SK-N-SH (cell line): ENCODE measurements at regions not wholly inside any gene's neighbourhood (a gene's known extent, or its start where the extent isn't known, plus 50 kb on each side); places are given as distances from the start of the nearest gene placed in this dataset.

ENCODE experiments used
- CTCF ChIA-PET: fragments of 300-600, 350-600 bp; formaldehyde crosslinking; extraction: SDS; loops from one replicate; lab custom pipeline; 2021; lab: Yijun Ruan, JAX
- POLR2A ChIA-PET: fragments of 350-600 bp; sonication (Branson Sonifier 250); formaldehyde crosslinking; extraction: SDS; loops from one replicate; lab custom pipeline; 2020; ENCODE audit warnings: antibody characterized with exemption, inconsistent platforms; lab: Yijun Ruan, JAX
- DNase-seq: peaks from one replicate; pipeline ENCODE4 v3.0.0; 2012
- H2AFZ ChIP-seq: fragments of 200-600 bp; sonication (generic); 2 replicates; pipeline ENCODE4 v1.8.1; 2016; ENCODE audit warnings: antibody characterized with exemption, mild to moderate bottlenecking, low read depth
- H3F3A ChIP-seq: fragments of 200-600 bp; sonication (generic); replicated peaks from 2 replicates; pipeline ENCODE3; 2016; ENCODE audit warnings: antibody characterized with exemption, mild to moderate bottlenecking; ENCODE audit not compliant: insufficient read depth
- H3K27ac ChIP-seq, 2 experiments: fragments of 200-500 bp in 1 of 2; fragments of 200-600 bp in 1 of 2; sonication (Bioruptor generic) in 1 of 2; sonication (generic), shearing (Covaris generic) in 1 of 2; 2 replicates each; pipeline versions ENCODE4 v1.5.1 to v1.6.1; 2014 to 2016; ENCODE audit warnings: low read depth in 2 of 2, inconsistent platforms in 1 of 2, low read length in 1 of 2, mild to moderate bottlenecking in 1 of 2, mixed read lengths in 1 of 2
- H3K27me3 ChIP-seq: fragments of 200-600 bp; sonication (generic), shearing (Covaris generic); 2 replicates; pipeline ENCODE4 v1.6.1; 2016; ENCODE audit warnings: mixed run types; ENCODE audit not compliant: insufficient read depth
- H3K36me3 ChIP-seq, 2 experiments: fragments of 200-500 bp in 1 of 2; fragments of 200-600 bp in 1 of 2; sonication (Bioruptor generic) in 1 of 2; sonication (generic) in 1 of 2; replicated peaks in 1 of 2; 2 replicates each; pipeline versions ENCODE3 to v1.5.1; 2014 to 2016; ENCODE audit warnings: low read length in 1 of 2, mild to moderate bottlenecking in 1 of 2; ENCODE audit not compliant: insufficient read depth in 2 of 2, control insufficient read depth in 1 of 2
- H3K4me1 ChIP-seq, 2 experiments: fragments of 200-500 bp in 1 of 2; fragments of 200-600 bp in 1 of 2; sonication (Bioruptor generic) in 1 of 2; sonication (generic), shearing (Covaris generic) in 1 of 2; 2 replicates each; pipeline versions ENCODE4 v1.5.1 to v1.6.1; 2014 to 2016; ENCODE audit warnings: low read depth in 1 of 2, low read length in 1 of 2, mixed run types in 1 of 2; ENCODE audit not compliant: insufficient read depth in 2 of 2, control insufficient read depth in 1 of 2
- H3K4me2 ChIP-seq: fragments of 200-600 bp; sonication (generic), shearing (Covaris generic); 2 replicates; pipeline ENCODE4 v1.6.1; 2017; ENCODE audit warnings: mixed run types
- H3K4me3 ChIP-seq, 2 experiments: fragments of 200-500 bp in 1 of 2; fragments of 200-600 bp in 1 of 2; sonication (Bioruptor generic) in 1 of 2; sonication (generic), shearing (Covaris generic) in 1 of 2; 2 replicates each; pipeline versions ENCODE4 v1.5.1 to v1.8.1; 2014 to 2016; ENCODE audit warnings: low read depth in 2 of 2, inconsistent platforms in 1 of 2, low read length in 1 of 2, mild to moderate bottlenecking in 1 of 2, mixed read lengths in 1 of 2, moderate library complexity in 1 of 2
- H3K79me2 ChIP-seq: fragments of 200-600 bp; sonication (generic); 2 replicates; pipeline ENCODE4 v1.8.1; 2017; ENCODE audit warnings: mild to moderate bottlenecking; ENCODE audit not compliant: insufficient read depth
- H3K9ac ChIP-seq: fragments of 200-600 bp; sonication (generic); 2 replicates; pipeline ENCODE4 v1.6.1; 2017; ENCODE audit warnings: mixed run types
- H3K9me2 ChIP-seq: fragments of 200-600 bp; sonication (generic); 2 replicates; pipeline ENCODE4 v1.6.1; 2017; ENCODE audit warnings: mixed run types
- H3K9me3 ChIP-seq: fragments of 200-600 bp; sonication (generic); 2 replicates; pipeline ENCODE4 v1.6.1; 2017; ENCODE audit warnings: mixed run types, mild to moderate bottlenecking, moderate library complexity
- H4K20me1 ChIP-seq: fragments of 200-600 bp; sonication (generic); 2 replicates; pipeline ENCODE4 v1.6.1; 2017; ENCODE audit warnings: mild to moderate bottlenecking, mixed run types; ENCODE audit not compliant: insufficient read depth
- CTCF ChIP-seq: fragments of 200-600 bp; sonication (generic); IDR thresholded peaks from 2 replicates; pipeline ENCODE4 v1.6.1; 2017; ENCODE audit warnings: antibody characterized with exemption, mild to moderate bottlenecking, moderate library complexity
- ELF1 ChIP-seq: IDR thresholded peaks from 2 replicates; pipeline ENCODE4 v1.4.0; 2012
- EZH2phosphoT487 ChIP-seq: fragments of 200-600 bp; sonication (generic); IDR thresholded peaks from 2 replicates; pipeline ENCODE4 v1.6.1; 2017; ENCODE audit warnings: low read depth, mixed run types, mild to moderate bottlenecking, antibody characterized with exemption, moderate library complexity, borderline replicate concordance
- FOXJ3 ChIP-seq: sonication (generic); formaldehyde crosslinking; IDR thresholded peaks from 2 replicates; pipeline ENCODE4 v1.5.1; 2020; ENCODE audit warnings: mild to moderate bottlenecking, missing genetic modification reagents
- GABPA ChIP-seq: IDR thresholded peaks from 2 replicates; pipeline ENCODE4 v1.4.0; 2012; ENCODE audit warnings: low read depth, mild to moderate bottlenecking
- GATA2 ChIP-seq: sonication (generic); formaldehyde crosslinking; IDR thresholded peaks from 2 replicates; pipeline ENCODE4 v1.5.0; 2020; ENCODE audit warnings: mild to moderate bottlenecking, missing genetic modification reagents
- MAX ChIP-seq: IDR thresholded peaks from 2 replicates; pipeline ENCODE4 v1.4.0; 2012; ENCODE audit warnings: low read depth
- MXI1 ChIP-seq: IDR thresholded peaks from 2 replicates; pipeline ENCODE4 v1.6.1; 2012; ENCODE audit warnings: mild to moderate bottlenecking, low read depth, low read length, improper control_type of control experiment
- POLR2AphosphoS5 ChIP-seq: IDR thresholded peaks from 2 replicates; pipeline ENCODE4 v1.6.1; 2012; ENCODE audit warnings: low read depth, low read length
- RAD21 ChIP-seq: IDR thresholded peaks from 2 replicates; pipeline ENCODE4 v1.6.1; 2012; ENCODE audit warnings: mild to moderate bottlenecking, low read length
- RFX5 ChIP-seq: IDR thresholded peaks from 2 replicates; pipeline ENCODE4 v1.6.1; 2012; ENCODE audit warnings: mild to moderate bottlenecking, improper control_type of control experiment, low read length
- RXRA ChIP-seq: IDR thresholded peaks from 2 replicates; pipeline ENCODE4 v1.4.0; 2012; ENCODE audit warnings: low read depth, mild to moderate bottlenecking, borderline replicate concordance
- SIN3A ChIP-seq: IDR thresholded peaks from 2 replicates; pipeline ENCODE4 v1.6.1; 2012; ENCODE audit warnings: low read depth, mild to moderate bottlenecking, low read length, moderate library complexity, borderline replicate concordance
- TAF1 ChIP-seq: IDR thresholded peaks from 2 replicates; pipeline ENCODE4 v1.6.1; 2012; ENCODE audit warnings: low read depth, mild to moderate bottlenecking, low read length, moderate library complexity, borderline replicate concordance
- TEAD4 ChIP-seq: IDR thresholded peaks from 2 replicates; pipeline ENCODE4 v1.4.0; 2012; ENCODE audit warnings: mild to moderate bottlenecking, borderline replicate concordance; ENCODE audit not compliant: insufficient read depth
- USF2 ChIP-seq: fragments of 150-350 bp; IDR thresholded peaks from 2 replicates; pipeline ENCODE4 v1.6.1; 2017; ENCODE audit warnings: antibody characterized with exemption, low read length, low read depth, borderline replicate concordance
- ZBTB33 ChIP-seq: IDR thresholded peaks from 2 replicates; pipeline ENCODE4 v1.4.0; 2012; ENCODE audit warnings: low read depth, borderline replicate concordance
- WGBS: methylation state at CpG from one replicate; pipeline ENCODE4 v1.1.6; 2017; ENCODE audit warnings: low lambda C conversion rate; 5-methylcytosine and 5-hydroxymethylcytosine counted together

GRCh38 chr7:109044691-109045090, 475.0 kb downstream of the DNAJB9 start:
- CTCF ChIA-PET, result no interaction called here
- WGBS, result 3% methylated on average over 1 of the region's 1 CpG
- POLR2A ChIA-PET, result no interaction called here

GRCh38 chr7:109049366-109049765, 479.7 kb downstream of the DNAJB9 start:
- H3K9me3 ChIP-seq, result peaks cover 4% of the 10 kb centered on the region; the same call in 1 of the 2 replicates
- H3K4me1 ChIP-seq, result no peaks in the 10 kb centered on the region
- no peak for DNase-seq
- H3K79me2 ChIP-seq, result no peaks in the 10 kb centered on the region
- POLR2A ChIA-PET, result no interaction called here
- no peak overlapping the region for H3K4me3 ChIP-seq
- WGBS, result 31% methylated on average over 2 of the region's 2 CpGs
- no peaks in the 10 kb centered on the region for H3K27me3 ChIP-seq
- no peaks in the 10 kb centered on the region for H3K36me3 ChIP-seq
- no peak overlapping the region for H3K9ac ChIP-seq
- no peak overlapping the region for H3K27ac ChIP-seq
- no peaks in the 10 kb centered on the region for H4K20me1 ChIP-seq
- no peaks in the 10 kb centered on the region for H3F3A ChIP-seq
- H2AFZ ChIP-seq, result no peak overlapping the region
- H3K4me2 ChIP-seq, result no peak overlapping the region
- 0 out of 2 replicates have a peak, but pooled peaks cover 5% of the 10 kb centered on the region for H3K9me2 ChIP-seq
- CTCF ChIA-PET, result interaction anchor here (1.0 kb wide), 1 partner anchor 1019 kb away, joined by 3 read pairs; no protein-coding TSS in a partner anchor
- TF ChIP-seq MXI1 (no peak), CTCF (no peak), SIN3A (no peak), ELF1 (no peak), POLR2AphosphoS5 (no peak), ZBTB33 (no peak), RAD21 (no peak), TAF1 (no peak), EZH2phosphoT487 (no peak), FOXJ3 (CRISPR knock-in tag) (no peak), RFX5 (no peak), RXRA (no peak)

More at GRCh38 chr7:109044691-109045090, 475.0 kb downstream of the DNAJB9 start:
- Histone ChIP-seq H3K9ac (no peak overlapping the region), H3K9me3 (0 out of 2 replicates have a peak, but pooled peaks cover 4% of the 10 kb centered on the region), H3K9me2 (0 out of 2 replicates have a peak, but pooled peaks cover 5% of the 10 kb centered on the region), H3K79me2 (no peaks in the 10 kb centered on the region), H3K4me1 (no peaks in the 10 kb centered on the region), H3K27me3 (no peaks in the 10 kb centered on the region), H3K4me2 (no peak overlapping the region), H3F3A (no peaks in the 10 kb centered on the region), H2AFZ (no peak overlapping the region), H3K4me3 (no peak overlapping the region), H4K20me1 (no peaks in the 10 kb centered on the region)
- DNase-seq, result no peak
- no peak for TF ChIP-seq USF2
- no peak for TF ChIP-seq GABPA
- no peak for TF ChIP-seq ZBTB33
- TF ChIP-seq TEAD4, result no peak
- no peak for TF ChIP-seq GATA2 (CRISPR knock-in tag)
- no peak for TF ChIP-seq MXI1
- no peak for TF ChIP-seq MAX
- TF ChIP-seq SIN3A, result no peak
- TF ChIP-seq POLR2AphosphoS5, result no peak
- TF ChIP-seq, all 33 proteins: peak for 0
- Histone ChIP-seq H3K36me3 (no peaks in the 10 kb centered on the region), H3K27ac (no peak overlapping the region)
